BE2C (cell line): ENCODE measurements at regions not wholly inside any gene's neighbourhood (a gene's known extent, or its start where the extent isn't known, plus 50 kb on each side); places are given as distances from the start of the nearest gene placed in this dataset.

ENCODE experiments used
- DNase-seq: peaks from one replicate; pipeline ENCODE4 v3.0.0-alpha.2; 2020
- H3K27me3 ChIP-seq: fragments of 250-450 bp; sonication (Bioruptor Pico); 2 replicates; pipeline ENCODE4 v1.5.1; 2020; ENCODE audit warnings: mild to moderate bottlenecking
- H3K36me3 ChIP-seq: fragments of 250-450 bp; sonication (Bioruptor Pico); 2 replicates; pipeline ENCODE4 v1.5.1; 2020; ENCODE audit warnings: mild to moderate bottlenecking
- H3K4me1 ChIP-seq: fragments of 250-450 bp; sonication (Bioruptor Pico); 2 replicates; pipeline ENCODE4 v1.5.1; 2020
- H3K4me3 ChIP-seq: 2 replicates; pipeline ENCODE4 v1.5.1; 2011; ENCODE audit warnings: low read depth, low read length
- H3K9me3 ChIP-seq: fragments of 250-450 bp; sonication (Bioruptor Pico); 2 replicates; pipeline ENCODE4 v1.5.1; 2020
- TF ChIP-seq, protein P1 (sequence below): IDR thresholded peaks from 2 replicates; pipeline ENCODE4 v1.5.1; 2012; ENCODE audit warnings: mild to moderate bottlenecking, low read depth, low read length

DNA sequence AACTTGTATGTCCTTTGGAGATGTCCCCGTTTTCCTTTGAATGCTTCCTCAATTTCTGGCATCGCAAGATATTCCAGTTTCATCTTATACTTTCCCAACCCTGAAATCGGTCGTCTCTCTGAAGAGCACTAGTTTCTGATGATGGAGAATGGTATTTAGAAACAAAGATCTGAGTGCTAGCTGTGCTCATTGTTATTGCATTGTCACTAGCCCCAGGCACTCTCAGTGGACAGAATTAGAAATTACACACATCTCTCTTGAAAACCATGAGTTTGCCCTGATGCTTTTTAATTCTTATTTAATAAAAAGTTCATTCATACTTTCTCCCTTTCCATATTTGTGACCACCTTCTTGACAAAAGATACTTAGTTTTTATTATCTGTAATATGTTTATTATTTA, 67.7 kb downstream of the C9orf152 start:
- Histone ChIP-seq H3K4me3 (no peak overlapping the region), H3K9me3 (no peaks in the 10 kb centered on the region), H3K4me1 (no peaks in the 10 kb centered on the region; the same call in 1 of the 2 replicates), H3K27me3 (no peaks in the 10 kb centered on the region), H3K36me3 (no peaks in the 10 kb centered on the region)
- DNase-seq: no peak
- TF ChIP-seq, protein P1, sequence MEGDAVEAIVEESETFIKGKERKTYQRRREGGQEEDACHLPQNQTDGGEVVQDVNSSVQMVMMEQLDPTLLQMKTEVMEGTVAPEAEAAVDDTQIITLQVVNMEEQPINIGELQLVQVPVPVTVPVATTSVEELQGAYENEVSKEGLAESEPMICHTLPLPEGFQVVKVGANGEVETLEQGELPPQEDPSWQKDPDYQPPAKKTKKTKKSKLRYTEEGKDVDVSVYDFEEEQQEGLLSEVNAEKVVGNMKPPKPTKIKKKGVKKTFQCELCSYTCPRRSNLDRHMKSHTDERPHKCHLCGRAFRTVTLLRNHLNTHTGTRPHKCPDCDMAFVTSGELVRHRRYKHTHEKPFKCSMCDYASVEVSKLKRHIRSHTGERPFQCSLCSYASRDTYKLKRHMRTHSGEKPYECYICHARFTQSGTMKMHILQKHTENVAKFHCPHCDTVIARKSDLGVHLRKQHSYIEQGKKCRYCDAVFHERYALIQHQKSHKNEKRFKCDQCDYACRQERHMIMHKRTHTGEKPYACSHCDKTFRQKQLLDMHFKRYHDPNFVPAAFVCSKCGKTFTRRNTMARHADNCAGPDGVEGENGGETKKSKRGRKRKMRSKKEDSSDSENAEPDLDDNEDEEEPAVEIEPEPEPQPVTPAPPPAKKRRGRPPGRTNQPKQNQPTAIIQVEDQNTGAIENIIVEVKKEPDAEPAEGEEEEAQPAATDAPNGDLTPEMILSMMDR: no peak

- H3K36me3 ChIP-seq: no peaks in the 10 kb centered on the region
Observed at GRCh38 chr9:110141227-110141793, 66.6 kb downstream of the C9orf152 start.

GRCh38 chr9:110142253-110142652, 65.7 kb downstream of the C9orf152 start:
- TF ChIP-seq, protein P1: no peak
- Histone ChIP-seq H3K36me3 (no peaks in the 10 kb centered on the region), H3K4me1 (no peaks in the 10 kb centered on the region; the same call in 1 of the 2 replicates), H3K27me3 (no peaks in the 10 kb centered on the region), H3K4me3 (no peak overlapping the region), H3K9me3 (no peaks in the 10 kb centered on the region)
- no peak for DNase-seq

More at GRCh38 chr9:110141227-110141793, 66.6 kb downstream of the C9orf152 start:
- TF ChIP-seq, protein P1: no peak
- Histone ChIP-seq H3K4me1 (no peaks in the 10 kb centered on the region; the same call in 1 of the 2 replicates), H3K27me3 (no peaks in the 10 kb centered on the region), H3K4me3 (no peak overlapping the region), H3K9me3 (no peaks in the 10 kb centered on the region)
- DNase-seq: no peak

DNA sequence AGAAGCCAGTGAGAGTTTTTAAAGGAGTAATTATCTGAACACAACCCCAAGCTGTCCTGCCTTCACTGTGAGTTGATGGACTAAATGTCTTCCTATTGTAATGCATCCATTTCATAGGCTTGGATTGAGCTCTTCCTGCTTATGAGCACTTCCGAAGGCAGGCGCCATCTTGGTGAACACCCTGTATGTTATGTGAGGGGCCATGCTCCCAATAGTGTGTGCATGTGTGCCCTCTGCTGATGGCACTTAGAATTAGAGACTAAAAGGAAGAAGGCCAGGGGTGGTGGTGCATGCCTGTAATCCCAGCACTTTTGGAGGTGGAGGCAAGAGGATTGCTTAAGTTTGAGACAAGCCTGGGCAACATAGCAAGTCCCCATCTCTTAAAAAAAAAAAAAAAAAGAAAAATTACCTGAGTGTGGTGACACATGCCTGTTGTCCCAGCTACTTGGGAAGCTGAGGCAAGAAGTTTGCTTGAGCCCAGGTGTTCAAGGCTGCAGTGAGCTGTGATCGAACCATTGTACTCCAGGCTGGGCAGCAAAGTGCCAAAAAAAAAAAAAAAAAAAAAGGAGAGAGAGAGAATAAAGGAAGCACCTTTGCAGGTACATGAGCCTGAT, 65.0 kb downstream of the C9orf152 start:
- H3K9me3 ChIP-seq: no peaks in the 10 kb centered on the region
- H3K36me3 ChIP-seq: no peaks in the 10 kb centered on the region
- TF ChIP-seq, protein P1: peak; percentile 46
- no peaks in the 10 kb centered on the region for H3K27me3 ChIP-seq
- peak; percentile 49 for DNase-seq
- no peak overlapping the region for H3K4me3 ChIP-seq
- H3K4me1 ChIP-seq: no peaks in the 10 kb centered on the region; the same call in 1 of the 2 replicates

GRCh38 chr9:110143485-110143884, 64.5 kb downstream of the C9orf152 start:
- Histone ChIP-seq H3K4me3 (no peak overlapping the region), H3K27me3 (no peaks in the 10 kb centered on the region), H3K36me3 (no peaks in the 10 kb centered on the region), H3K4me1 (no peaks in the 10 kb centered on the region; the same call in 1 of the 2 replicates), H3K9me3 (no peaks in the 10 kb centered on the region)
- TF ChIP-seq, protein P1: no peak
- no peak for DNase-seq

DNA sequence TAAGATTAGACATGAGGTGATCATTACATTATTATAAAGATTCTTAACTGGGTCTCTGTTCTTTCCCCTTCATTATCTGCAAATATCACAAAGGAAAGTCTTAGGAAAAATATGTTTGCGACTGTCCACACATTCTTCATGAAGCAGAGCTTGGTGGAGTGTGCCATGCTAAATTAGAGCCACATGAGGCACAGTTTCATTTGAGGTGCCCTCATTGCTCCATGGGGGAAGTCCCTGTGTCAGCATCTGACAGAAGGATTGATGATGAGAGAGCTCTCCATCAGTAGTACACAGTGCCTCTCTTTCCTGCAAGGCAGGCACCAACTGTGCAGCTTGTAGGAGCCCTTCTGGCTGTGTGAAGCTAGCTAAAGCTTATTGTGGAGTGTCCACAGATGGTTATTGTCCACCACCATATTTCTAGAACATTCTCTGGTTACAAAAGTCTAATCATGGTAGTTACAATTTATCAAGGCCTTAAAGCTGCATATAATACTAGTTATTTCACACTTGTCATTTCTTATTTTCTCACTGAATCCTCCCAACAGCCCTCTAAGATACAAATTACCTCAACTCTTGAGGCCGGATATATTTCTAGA, 63.9 kb downstream of the C9orf152 start:
- DNase-seq: no peak
- Histone ChIP-seq H3K4me3 (no peak overlapping the region), H3K9me3 (no peaks in the 10 kb centered on the region), H3K4me1 (no peaks in the 10 kb centered on the region; the same call in 1 of the 2 replicates), H3K36me3 (no peaks in the 10 kb centered on the region), H3K27me3 (no peaks in the 10 kb centered on the region)
- TF ChIP-seq, protein P1: no peak
